HG02981 (cell line): ENCODE measurements at regions not wholly inside any gene's neighbourhood (a gene's known extent, or its start where the extent isn't known, plus 50 kb on each side); places are given as distances from the start of the nearest gene placed in this dataset.

Experiments used
- ATAC-seq: cut with Tn5 transposase; IDR thresholded peaks from one replicate; pipeline ENCODE4 v1.9.1; 2021; ENCODE audit warnings: mild to moderate bottlenecking, moderate library complexity; ENCODE audit not compliant: unreplicated experiment

DNA sequence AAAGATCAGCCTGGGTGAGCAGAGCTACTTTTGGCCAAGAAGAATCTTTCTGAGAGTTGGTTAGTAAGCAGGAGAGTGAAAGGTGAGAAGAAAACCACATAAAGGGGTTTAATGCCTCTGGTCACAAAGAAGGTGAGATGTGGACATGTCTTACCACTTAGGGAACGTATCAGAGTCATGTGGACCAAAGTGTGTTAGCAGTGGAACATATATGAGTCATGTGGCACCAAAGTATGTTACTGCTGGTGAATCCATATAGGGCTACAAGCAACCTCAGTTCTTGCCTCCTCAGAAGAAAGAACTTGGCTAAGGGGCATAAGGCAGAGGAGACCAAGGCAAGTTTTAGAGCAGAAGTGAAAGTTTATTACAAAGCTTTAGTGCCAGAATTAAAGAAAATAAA, 411.6 kb upstream of the NEGR1 start:
- ATAC-seq: no peak

DNA sequence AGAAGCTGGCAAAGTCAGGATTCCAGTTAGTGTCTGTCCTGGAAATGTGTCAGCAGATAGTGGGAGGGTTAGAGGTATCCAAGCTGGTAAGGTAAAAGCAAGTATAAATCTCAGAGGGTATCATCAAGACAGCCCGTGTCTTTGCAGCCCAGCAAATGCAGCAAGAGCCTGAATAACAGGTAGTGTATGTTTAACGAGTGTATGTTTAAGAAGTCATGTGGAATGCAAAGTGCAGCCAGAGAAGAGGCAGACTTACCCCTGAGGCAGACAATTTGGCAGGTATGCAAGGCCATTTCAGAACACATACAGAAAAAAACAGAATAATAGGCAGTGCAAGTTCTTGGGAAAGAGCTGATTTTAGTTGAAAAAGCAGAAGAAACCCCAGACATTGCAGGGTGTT, 411.0 kb upstream of the NEGR1 start:
- no peak for ATAC-seq

GRCh38 chr1:72690871-72691270, 408.5 kb upstream of the NEGR1 start:
- no peak for ATAC-seq

- ATAC-seq: no peak
Observed at GRCh38 chr1:72678683-72679082, 396.3 kb upstream of the NEGR1 start.

DNA sequence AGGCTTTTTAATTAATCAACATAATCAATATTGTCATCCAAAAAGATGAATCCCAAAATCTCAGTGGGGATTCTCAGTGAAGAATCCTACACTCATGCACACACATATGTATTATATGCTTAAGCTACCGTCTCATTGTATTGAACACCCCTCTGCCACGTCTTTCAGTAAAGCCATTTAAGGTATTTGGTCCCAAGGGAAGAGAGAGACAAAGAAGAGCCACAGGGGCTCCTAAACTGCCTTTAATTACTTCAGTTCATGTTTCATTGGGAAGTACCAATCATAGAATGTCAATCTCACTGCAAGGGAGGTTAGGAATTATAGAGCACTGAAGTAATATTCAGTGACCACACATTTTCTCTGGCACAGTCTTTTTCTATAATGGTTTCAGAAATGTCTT, 388.6 kb upstream of the NEGR1 start:
- ATAC-seq: no peak

DNA sequence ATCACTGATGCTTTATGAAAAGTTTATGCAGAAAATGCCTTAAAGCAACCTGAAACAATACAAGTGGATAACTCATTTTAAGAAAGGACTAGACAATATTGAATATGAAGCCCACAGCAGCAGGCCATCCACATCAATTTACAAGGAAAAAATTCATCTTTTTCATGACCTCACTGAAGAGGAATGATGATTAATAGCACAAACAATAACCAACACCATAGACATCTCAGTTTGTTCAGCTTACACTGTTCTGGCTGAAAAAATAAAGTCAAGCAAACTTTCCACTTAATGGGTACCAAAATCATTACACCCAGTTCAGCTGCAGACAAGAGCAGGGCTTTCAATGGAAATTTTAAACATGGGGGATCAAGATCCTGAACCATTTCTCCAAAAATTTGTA, 380.6 kb upstream of the NEGR1 start:
- no peak for ATAC-seq

DNA sequence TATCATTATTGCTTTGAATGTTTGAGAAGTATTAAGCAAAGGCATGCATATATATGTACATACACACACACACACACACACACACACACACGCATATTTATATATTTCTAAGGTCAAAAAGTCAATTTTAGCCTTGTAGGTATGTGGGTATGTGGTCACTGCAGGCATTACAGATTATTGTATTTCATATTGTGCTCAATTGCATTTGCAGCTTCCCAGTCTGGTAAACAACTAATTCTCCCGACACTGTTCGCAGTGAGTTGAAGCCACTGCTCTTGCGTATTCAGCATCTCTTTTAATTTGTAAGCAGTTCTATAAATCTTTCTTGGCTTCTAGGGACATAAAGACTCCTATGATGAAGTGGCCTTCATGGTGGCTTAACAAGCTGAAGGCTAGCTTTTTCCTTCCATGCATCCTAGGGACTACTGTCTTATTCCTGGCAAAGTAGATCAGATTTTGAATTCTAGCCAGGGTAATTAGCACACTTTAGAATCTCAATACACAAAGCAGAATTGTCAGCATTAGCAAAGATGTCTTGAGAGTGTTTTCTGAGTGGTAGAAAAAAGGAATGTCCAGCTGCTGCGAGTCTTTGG, 368.6 kb upstream of the NEGR1 start:
- no peak for ATAC-seq

DNA sequence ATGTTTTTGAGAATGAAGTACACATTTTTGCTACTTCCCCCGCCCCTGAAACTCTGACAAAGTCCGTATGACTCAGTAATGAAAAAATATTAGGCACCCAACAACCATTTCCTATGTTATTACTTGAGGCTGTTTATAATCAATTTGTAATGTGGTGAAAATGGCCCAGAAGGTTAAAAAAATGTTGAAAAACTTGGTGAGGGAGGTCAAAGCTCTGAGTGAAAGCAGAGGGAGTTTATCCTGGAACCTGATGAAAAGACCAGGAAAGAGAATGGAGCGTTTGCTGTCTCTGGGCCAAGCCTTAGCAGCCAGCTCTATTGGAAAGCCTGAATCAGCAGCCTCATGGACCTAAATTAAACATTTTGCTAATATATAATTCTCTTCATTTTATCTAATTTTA, 367.7 kb upstream of the NEGR1 start:
- ATAC-seq: no peak

DNA sequence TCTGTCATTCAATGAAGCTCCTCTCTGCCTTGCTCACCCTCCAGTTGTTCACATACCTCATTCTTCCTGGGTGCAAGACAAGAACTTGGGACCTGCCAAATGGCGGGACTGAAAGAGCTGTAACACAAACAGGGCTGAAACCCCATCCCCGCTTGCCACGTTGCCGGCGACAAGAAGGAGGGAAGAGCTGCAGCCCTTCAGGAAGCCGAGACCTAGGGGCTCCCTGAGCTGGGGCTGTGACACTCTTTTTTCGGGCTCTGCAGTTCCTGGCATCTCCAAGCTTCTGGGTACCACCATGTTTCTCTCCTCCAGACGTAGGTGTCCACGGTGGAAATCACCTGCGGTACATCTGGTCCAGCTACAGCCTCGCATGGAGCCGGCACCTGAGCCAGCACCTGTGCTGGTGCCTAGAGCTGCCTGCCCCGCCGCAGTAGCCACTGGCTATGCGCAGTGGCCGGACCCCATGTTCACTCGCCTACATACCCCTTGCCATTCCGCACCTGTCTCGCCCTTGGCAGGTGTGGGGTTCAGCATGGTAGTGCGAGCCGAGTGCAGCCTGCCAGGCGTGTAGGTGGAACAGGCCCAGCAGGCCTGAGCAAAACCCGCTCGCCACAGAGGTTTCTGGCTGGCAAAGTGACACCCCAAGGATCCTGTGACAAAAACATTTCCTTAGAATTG, 367.0 kb upstream of the NEGR1 start:
- no peak for ATAC-seq

DNA sequence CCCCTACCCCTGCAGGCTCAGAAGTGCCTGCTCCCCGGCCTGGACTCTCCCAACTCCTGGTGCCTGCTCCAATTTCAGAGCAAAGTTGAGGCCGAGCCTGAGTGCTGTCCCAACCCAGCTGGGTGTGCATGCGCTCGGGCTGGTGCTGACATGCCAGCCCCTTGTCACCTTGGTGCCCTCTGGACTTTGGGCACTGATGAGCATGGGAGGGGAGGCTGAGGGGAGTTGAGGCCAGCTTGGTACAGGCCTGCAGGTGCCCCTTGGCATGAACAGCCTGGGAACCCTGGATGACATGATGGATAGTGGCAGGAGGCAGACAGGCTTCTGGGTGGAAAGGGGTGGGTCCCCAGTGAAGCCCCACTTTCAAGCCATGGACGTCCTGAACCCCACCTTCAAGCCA, 366.1 kb upstream of the NEGR1 start:
- no peak for ATAC-seq

DNA sequence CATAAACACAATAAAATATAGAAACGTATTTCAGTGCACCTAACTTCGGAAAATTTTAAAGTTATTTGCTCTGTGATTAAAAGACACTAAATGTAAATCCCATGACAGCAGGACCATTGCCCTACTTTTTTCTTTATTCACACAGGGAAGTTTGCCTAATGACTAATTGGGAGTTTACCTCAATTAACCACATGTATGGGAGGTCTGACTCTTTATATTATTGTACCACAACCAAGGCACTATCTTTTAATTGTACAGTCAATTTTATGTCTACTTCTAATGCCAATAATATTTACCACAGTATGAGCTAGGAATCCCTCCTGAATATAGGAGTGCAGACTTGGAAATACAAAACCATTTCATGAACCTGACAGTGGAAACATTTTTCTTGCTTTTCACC, 360.8 kb upstream of the NEGR1 start:
- ATAC-seq: no peak

GRCh38 chr1:72637593-72637992, 355.3 kb upstream of the NEGR1 start:
- ATAC-seq: no peak

DNA sequence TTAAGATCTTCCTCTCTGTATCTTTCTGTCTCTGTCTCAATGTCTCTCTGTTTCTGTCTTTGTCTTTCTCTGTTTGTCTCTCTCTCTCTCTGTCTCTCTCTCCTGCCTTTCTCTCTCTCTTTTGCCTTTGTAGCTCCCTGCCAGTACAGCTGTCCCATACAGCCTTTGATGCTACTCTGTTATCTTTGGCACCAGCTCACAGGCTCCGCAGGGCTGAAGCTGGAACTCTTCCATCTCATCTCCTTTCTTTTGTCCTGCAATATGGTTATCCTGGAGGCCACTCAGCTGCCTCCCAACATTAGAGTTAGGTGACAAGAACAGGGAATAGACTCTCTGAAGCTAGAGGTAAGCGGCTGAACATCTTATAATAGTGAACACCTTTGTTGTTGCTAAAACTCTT, 354.3 kb upstream of the NEGR1 start:
- no peak for ATAC-seq

GRCh38 chr1:72635719-72636118, 353.4 kb upstream of the NEGR1 start:
- ATAC-seq: no peak

DNA sequence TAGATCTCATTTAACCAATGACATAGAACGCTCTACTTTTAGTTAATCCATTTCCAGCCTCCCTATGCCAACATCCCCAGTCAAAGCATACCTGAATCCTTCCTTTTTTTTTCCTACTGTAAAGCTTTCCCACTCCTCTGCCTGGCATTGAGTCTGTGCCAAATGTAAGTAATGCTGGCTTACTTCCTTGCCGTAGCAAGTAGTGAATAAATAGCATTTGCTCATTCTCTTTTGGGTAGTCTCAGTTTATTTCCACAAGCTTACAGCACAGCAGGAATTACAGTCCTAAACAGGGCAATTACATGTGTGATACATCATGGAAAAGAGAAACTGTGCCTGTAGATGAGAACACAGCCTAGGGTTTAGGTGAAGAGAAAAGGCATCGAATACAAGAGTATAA, 352.6 kb upstream of the NEGR1 start:
- no peak for ATAC-seq

GRCh38 chr1:72631449-72631848, 349.1 kb upstream of the NEGR1 start:
- no peak for ATAC-seq

- peak; percentile 92 for ATAC-seq
Observed at GRCh38 chr1:72623299-72623708, 341.0 kb upstream of the NEGR1 start.

DNA sequence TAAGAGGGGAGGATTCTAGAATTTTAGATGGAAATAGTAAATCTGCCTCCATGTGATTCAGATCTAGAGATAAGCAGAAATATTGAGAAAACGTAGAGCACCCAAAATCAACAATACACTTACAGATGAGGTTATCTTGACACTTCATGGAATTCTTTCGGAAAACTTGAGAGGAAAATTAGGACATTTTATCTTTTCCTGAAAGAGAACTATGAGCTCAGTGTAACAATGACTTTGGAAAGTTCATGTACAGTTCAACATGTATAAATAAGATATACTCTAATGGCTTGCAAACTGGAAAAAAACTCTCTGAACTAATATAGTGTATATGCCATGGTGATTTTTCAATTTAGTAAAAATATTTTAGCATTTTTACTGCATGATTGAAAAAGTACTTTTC, 338.1 kb upstream of the NEGR1 start:
- ATAC-seq: no peak

DNA sequence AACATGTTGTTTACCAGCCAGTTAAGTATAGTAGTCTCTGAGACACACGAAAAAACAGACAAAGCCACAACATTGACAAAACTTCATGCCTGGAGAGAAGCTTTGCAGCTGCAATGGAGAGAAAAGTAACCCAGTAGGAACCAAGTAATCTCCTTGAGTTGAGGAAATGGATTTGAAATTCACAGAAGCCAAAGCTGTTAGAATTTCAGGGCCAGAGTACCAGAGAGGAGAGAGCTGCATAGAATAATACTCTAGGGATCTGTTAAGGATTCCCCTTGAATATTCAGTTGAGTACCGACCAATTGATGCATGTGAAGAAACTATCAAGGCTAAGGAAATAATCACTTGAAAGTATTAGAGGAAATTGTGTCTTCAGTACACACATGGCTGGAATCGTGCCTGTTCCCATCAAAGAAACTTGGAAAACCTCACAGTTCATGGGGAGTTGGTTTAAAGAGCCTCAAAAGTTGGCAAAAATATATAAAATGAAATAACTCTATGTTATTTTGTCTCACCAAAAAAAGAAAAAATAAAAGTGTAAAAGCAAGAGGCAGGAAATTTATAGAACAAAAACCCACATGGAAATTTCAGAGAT, 324.0 kb upstream of the NEGR1 start:
- ATAC-seq: no peak

DNA sequence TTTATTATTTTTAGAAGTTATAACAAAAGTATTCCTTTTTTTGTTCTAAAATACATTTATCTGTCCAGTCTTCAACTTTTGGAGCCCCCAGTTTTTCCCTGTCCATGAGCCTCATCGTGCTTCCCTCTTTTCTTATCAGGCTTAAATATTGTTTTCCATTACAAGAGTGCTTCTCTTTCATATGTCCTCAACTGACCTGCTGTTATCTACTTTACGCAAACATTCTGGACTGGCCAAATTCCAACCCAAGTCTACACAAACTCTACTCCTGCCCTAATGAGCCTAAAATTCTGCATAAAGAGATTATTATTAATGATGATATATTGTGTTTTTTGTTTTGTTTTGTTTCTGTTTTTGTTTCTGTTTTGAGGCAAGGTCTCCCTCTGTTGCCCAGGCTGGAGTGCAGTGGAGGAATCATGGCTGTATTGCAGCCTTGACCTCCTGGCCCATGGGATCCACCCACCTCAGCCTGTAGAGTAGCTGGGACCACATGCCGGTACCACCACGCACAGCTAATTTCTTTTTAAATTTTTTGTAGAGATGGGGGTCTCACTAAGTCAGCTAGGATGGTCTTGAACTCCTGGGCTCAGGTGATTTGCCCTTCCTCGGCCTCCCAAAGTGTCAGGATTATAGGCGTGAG, 318.8 kb upstream of the NEGR1 start:
- no peak for ATAC-seq

DNA sequence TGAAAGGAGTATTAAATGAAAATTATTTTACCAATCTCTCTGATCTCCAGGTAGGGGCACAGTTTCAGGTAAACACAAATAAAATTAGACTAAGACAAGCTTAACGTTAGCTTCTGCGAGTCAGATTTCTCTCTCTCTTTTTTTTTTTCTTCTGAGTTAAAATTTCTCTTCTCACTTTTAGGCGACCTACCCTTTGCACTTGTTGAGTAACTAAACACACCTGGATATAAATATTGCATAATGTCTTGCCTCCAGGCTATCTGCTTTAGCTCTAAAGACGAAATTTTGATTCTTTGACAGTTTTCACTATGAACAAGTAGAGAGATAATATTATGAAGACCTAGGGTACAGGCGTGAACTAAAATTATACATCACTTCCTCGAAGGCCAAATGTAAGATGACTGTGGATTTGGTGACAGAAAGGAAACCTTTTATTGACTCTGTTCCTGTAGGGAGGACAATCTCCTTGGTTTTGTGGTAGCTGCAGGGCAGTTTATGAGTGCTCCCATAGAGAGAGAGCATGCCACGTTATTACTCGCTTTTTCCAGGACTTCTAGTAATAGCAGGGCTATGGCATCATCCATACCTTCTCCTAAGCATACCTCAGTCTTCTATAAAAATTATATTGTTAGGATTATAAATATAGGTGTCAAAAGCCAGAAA, 303.8 kb upstream of the NEGR1 start:
- no peak for ATAC-seq

DNA sequence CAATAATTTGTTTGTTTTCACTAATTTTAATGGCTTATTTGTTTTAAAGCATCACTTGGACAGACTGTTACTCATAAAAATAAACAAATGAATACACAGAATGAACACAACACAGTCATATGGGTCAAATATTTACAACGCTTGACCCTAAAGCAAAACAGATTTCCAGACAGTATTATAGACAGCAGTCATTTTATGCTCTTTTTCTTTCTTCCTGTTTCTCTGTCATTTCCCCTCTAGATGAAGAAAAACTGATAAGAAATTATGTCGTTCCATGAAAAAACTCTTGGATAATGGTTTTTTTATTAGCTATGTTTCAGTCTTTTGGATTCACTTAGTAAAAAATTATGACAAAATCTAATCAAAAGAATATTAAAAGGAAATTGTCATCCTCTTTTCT, 297.3 kb upstream of the NEGR1 start:
- ATAC-seq: no peak
